Kidney (tissue), 13 donors: ENCODE measurements at regions not wholly inside any gene's neighbourhood (a gene's known extent, or its start where the extent isn't known, plus 50 kb on each side); places are given as distances from the start of the nearest gene placed in this dataset.
"Not testable (repeated sequence)": the region's sequence is repeated elsewhere in the genome, so short reads cannot be mapped to it uniquely, and the experiment has no call there.

Source experiments
- DNase-seq, 5 donors: peaks; one replicate each; pipeline ENCODE4 v3.0.0-alpha.2; 2013 to 2020
- FAIRE-seq: peaks from 2 replicates; lab custom pipeline; 2012; peaks lifted over from hg19 to GRCh38; lab: Jason Lieb, UNC
- H3K27ac ChIP-seq, 2 donors: one replicate each; pipeline ENCODE4 v1.7.0; 2013; ENCODE audit warnings: low read depth in 2 of 2, low read length in 2 of 2, inconsistent platforms in 1 of 2
- H3K27me3 ChIP-seq: one replicate; pipeline ENCODE4 v1.7.1; 2013; ENCODE audit warnings: low read length, inconsistent platforms; ENCODE audit not compliant: control insufficient read depth, insufficient read depth
- H3K36me3 ChIP-seq, 3 donors: one replicate each; pipeline versions ENCODE4 v1.7.0 to v1.7.1; 2013; ENCODE audit warnings: low read length in 3 of 3, control low read depth in 1 of 3, inconsistent platforms in 1 of 3; ENCODE audit not compliant: insufficient read depth in 3 of 3, control insufficient read depth in 2 of 3
- H3K4me1 ChIP-seq, 3 donors: one replicate each; pipeline versions ENCODE4 v1.7.0 to v1.7.1; 2013; ENCODE audit warnings: low read length in 3 of 3, inconsistent platforms in 1 of 3, low read depth in 1 of 3; ENCODE audit not compliant: control insufficient read depth in 2 of 3, insufficient read depth in 2 of 3
- H3K4me3 ChIP-seq, 3 donors: one replicate each; pipeline versions ENCODE4 v1.7.0 to v1.8.1; 2013; ENCODE audit warnings: low read length in 3 of 3, control low read depth in 1 of 3, inconsistent platforms in 1 of 3
- H3K9ac ChIP-seq, 3 donors: one replicate each; pipeline versions ENCODE4 v1.7.0 to v1.7.1; 2013; ENCODE audit warnings: low read length in 3 of 3, control low read depth in 1 of 3, inconsistent platforms in 1 of 3
- H3K9me3 ChIP-seq, 3 donors: one replicate each; pipeline versions ENCODE4 v1.7.0 to v1.7.1; 2013; ENCODE audit warnings: low read length in 3 of 3, control low read depth in 1 of 3, inconsistent platforms in 1 of 3; ENCODE audit not compliant: control insufficient read depth in 2 of 3, insufficient read depth in 1 of 3
- CTCF ChIP-seq: IDR thresholded peaks from 3 replicates; pipeline ENCODE4 v1.5.1; 2012; ENCODE audit warnings: mild to moderate bottlenecking, moderate library complexity, borderline replicate concordance; ENCODE audit not compliant: insufficient read depth; ENCODE audit errors: extremely low read depth
- intact Hi-C: fragments of 100-400 bp; cut with DNase I; formaldehyde crosslinking; loops from one replicate; pipeline ENCODE4 v1.11.1; 2022
- donor health status: control.
- donor health status: control.
- donor health status: control.
- donor health status: control.
- donor health status: control.
- donor health status: DM: yes; HTN: yes; CAD: no.
- donor health status: Normal renal cell carcinoma (clear cell type).

DNA sequence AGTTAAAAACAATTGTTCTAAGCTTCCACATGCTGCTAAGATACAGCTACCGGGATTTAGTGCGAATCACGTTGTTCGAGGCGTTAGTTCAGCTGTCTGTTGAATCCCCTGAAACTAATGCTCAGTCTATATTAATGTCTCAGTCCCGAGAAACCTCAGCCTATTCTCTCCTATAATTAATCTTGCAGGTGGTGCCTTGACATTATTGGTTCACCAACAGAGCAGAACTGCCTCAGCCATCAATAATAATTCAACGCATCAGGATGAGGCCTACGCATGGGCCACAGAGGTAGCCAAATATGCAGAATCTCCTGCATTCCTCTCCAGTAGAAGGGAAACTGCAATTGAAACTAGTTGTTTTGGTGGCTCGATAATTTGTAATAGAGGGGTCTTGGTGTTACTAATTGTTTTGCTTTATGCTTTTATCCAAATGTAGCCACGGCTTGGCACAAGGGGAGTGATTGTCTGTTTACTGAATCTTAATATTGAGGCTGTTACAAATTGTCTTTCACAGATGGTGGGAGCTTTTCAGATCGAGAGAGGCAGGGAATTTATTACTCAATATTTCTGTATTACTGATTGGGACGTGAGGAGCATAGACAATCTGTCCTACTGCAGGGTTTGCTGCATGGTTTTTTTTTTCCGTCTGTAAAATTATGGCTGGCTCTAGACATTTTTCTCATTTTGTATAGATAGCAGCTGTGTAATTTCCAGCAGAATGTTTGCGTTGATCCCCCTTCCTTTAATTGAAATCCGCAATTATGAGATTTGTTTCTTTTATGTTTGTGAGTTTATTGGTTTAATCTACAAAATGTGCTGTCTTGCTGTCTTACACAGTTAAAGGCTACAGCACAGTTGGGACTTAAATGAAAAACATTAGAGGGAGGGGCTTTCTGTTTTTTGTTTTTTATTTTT is 1036.5 kb upstream of the NOVA1 start:
- Histone ChIP-seq H3K27ac (no peak overlapping the region), H3K4me1 (no peaks in the 10 kb centered on the region), H3K9ac (no peak overlapping the region), H3K9me3 (no peaks in the 10 kb centered on the region), H3K36me3 (no peaks in the 10 kb centered on the region), H3K4me3 (no peak overlapping the region), H3K27me3 (no peaks in the 10 kb centered on the region)
- DNase-seq (no peak), FAIRE-seq (no peak)
- no peak for TF ChIP-seq CTCF
- intact Hi-C loops, result no loop called here

GRCh38 chr14:27640688-27641087 is 1042.9 kb upstream of the NOVA1 start:
- H3K4me1 ChIP-seq, H3K27ac ChIP-seq, H3K4me3 ChIP-seq, H3K27me3 ChIP-seq, FAIRE-seq, DNase-seq, H3K9ac ChIP-seq, H3K9me3 ChIP-seq, intact Hi-C loops, H3K36me3 ChIP-seq: not testable (repeated sequence)

GRCh38 chr14:27642251-27642866 is 1044.5 kb upstream of the NOVA1 start:
- intact Hi-C loops, result no loop called here
- TF ChIP-seq CTCF, result no peak

GRCh38 chr14:27660683-27661082 is 1062.8 kb upstream of the NOVA1 start:
- no peak overlapping the region for H3K9ac ChIP-seq
- H3K9me3 ChIP-seq, result no peaks in the 10 kb centered on the region
- H3K4me1 ChIP-seq, result no peaks in the 10 kb centered on the region
- FAIRE-seq (no peak), DNase-seq (no peak)
- H3K27me3 ChIP-seq, result no peaks in the 10 kb centered on the region
- no peaks in the 10 kb centered on the region for H3K36me3 ChIP-seq
- TF ChIP-seq CTCF, result no peak
- H3K27ac ChIP-seq, result no peak overlapping the region
- intact Hi-C loops, result no loop called here
- no peak overlapping the region for H3K4me3 ChIP-seq

More at GRCh38 chr14:27642251-27642866, 1044.5 kb upstream of the NOVA1 start:
- FAIRE-seq, result no peak
- Histone ChIP-seq H3K27me3 (no peaks in the 10 kb centered on the region), H3K4me1 (no peaks in the 10 kb centered on the region), H3K9me3 (peaks cover 1 to 4% (median 2%) of the 10 kb centered on the region in 3 donors), H3K9ac (no peak overlapping the region), H3K27ac (no peak overlapping the region), H3K36me3 (no peaks in the 10 kb centered on the region), H3K4me3 (no peak overlapping the region)
- DNase-seq, result no peak
